ENCODE measurements at regions not wholly inside any gene's neighbourhood (a gene's known extent, or its start where the extent isn't known, plus 50 kb on each side); places are given as distances from the start of the nearest gene placed in this dataset.

GRCh38 chr6:91664327-91664959 is 1077.6 kb upstream of the MAP3K7 start:
- H3K4me2 ChIP-seq (ENCODE audit: control insufficient read depth, insufficient read depth): no peak overlapping the region
- H3K79me2 ChIP-seq (ENCODE audit: control insufficient read depth, insufficient read depth, low read length): no peaks in the 10 kb centered on the region
- FAIRE-seq (no peak), ATAC-seq (peak; percentile 86), DNase-seq (ENCODE audit: low read depth, low spot score) (peak; percentile 4)
- H3K9ac ChIP-seq (ENCODE audit: control insufficient read depth, insufficient read depth, low read length): no peak overlapping the region
- H3K27ac ChIP-seq (ENCODE audit: control insufficient read depth, insufficient read depth): no peak overlapping the region
- WGBS (ENCODE audit: insufficient coverage, insufficient replicate concordance, low lambda C conversion rate, missing lambda C conversion rate): 6% methylated on average over 2 of the region's 2 CpGs
- H3K36me3 ChIP-seq (ENCODE audit: control insufficient read depth in 2 of 2, insufficient read depth in 2 of 2, low read length in 1 of 2): no peaks in the 10 kb centered on the region
- H3K4me3 ChIP-seq: no peak overlapping the region
- ChIA-PET CTCF (no interaction called here), RAD21 (ENCODE audit: unreplicated experiment) (no interaction called here), POLR2A (no interaction called here), SMC1A (ENCODE audit: uncharacterized antibody, unreplicated experiment) (interaction anchor here (0.6 kb wide), 1 partner anchor 237 kb away, joined by 3 read pairs; no protein-coding TSS in a partner anchor)
- BruUV-seq (replicated peaks): no TSS peak
- H3K27me3 ChIP-seq (replicated peaks in 1 of 2; ENCODE audit: control insufficient read depth in 2 of 2, insufficient read depth in 2 of 2, low read length in 1 of 2): no peaks in the 10 kb centered on the region
- H3K4me1 ChIP-seq (ENCODE audit: control insufficient read depth, insufficient read depth, low read length): no peaks in the 10 kb centered on the region; the same call in 1 of the 2 replicates
- no peaks in the 10 kb centered on the region for H3K9me3 ChIP-seq (replicated peaks; ENCODE audit: control insufficient read depth, insufficient read depth, low read length)
- intact Hi-C loops (cut with micrococcal nuclease; ENCODE audit: unreplicated experiment): loop anchor here (5.0 kb wide), 1 partner anchor 182 kb away; no protein-coding TSS in a partner anchor
- H4K20me1 ChIP-seq (ENCODE audit: control insufficient read depth, insufficient read depth): no peaks in the 10 kb centered on the region
- no peak overlapping the region for H2AFZ ChIP-seq (ENCODE audit: control insufficient read depth, low read depth, low read length)
- in situ Hi-C loops (cut with MboI): no loop called here
- TF ChIP-seq PAX5 (IDR thresholded peaks at IDR 0.05; ENCODE audit: borderline replicate concordance, low read depth, low read length): no peak
- TF ChIP-seq BHLHE40 (IDR thresholded peaks at IDR 0.05; ENCODE audit: borderline replicate concordance in 1 of 2, low read depth in 2 of 2, low read length in 1 of 2): no peak
- TF ChIP-seq, protein P1, sequence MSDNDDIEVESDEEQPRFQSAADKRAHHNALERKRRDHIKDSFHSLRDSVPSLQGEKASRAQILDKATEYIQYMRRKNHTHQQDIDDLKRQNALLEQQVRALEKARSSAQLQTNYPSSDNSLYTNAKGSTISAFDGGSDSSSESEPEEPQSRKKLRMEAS (IDR thresholded peaks at IDR 0.05; ENCODE audit: low read depth, low read length): no peak
- no peak for TF ChIP-seq ZBED1 (IDR thresholded peaks at IDR 0.05; ENCODE audit: borderline replicate concordance)
- no peak for TF ChIP-seq SUZ12 (IDR thresholded peaks at IDR 0.05; ENCODE audit: unreplicated experiment)
- TF ChIP-seq CHD2 (IDR thresholded peaks at IDR 0.05; ENCODE audit: borderline replicate concordance, low read depth, low read length): no peak
- TF ChIP-seq, protein P2, sequence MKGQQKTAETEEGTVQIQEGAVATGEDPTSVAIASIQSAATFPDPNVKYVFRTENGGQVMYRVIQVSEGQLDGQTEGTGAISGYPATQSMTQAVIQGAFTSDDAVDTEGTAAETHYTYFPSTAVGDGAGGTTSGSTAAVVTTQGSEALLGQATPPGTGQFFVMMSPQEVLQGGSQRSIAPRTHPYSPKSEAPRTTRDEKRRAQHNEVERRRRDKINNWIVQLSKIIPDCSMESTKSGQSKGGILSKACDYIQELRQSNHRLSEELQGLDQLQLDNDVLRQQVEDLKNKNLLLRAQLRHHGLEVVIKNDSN (IDR thresholded peaks at IDR 0.05; ENCODE audit: borderline replicate concordance, extremely low read length, insufficient read depth, low read depth, low read length): no peak
- TF ChIP-seq, protein P3, sequence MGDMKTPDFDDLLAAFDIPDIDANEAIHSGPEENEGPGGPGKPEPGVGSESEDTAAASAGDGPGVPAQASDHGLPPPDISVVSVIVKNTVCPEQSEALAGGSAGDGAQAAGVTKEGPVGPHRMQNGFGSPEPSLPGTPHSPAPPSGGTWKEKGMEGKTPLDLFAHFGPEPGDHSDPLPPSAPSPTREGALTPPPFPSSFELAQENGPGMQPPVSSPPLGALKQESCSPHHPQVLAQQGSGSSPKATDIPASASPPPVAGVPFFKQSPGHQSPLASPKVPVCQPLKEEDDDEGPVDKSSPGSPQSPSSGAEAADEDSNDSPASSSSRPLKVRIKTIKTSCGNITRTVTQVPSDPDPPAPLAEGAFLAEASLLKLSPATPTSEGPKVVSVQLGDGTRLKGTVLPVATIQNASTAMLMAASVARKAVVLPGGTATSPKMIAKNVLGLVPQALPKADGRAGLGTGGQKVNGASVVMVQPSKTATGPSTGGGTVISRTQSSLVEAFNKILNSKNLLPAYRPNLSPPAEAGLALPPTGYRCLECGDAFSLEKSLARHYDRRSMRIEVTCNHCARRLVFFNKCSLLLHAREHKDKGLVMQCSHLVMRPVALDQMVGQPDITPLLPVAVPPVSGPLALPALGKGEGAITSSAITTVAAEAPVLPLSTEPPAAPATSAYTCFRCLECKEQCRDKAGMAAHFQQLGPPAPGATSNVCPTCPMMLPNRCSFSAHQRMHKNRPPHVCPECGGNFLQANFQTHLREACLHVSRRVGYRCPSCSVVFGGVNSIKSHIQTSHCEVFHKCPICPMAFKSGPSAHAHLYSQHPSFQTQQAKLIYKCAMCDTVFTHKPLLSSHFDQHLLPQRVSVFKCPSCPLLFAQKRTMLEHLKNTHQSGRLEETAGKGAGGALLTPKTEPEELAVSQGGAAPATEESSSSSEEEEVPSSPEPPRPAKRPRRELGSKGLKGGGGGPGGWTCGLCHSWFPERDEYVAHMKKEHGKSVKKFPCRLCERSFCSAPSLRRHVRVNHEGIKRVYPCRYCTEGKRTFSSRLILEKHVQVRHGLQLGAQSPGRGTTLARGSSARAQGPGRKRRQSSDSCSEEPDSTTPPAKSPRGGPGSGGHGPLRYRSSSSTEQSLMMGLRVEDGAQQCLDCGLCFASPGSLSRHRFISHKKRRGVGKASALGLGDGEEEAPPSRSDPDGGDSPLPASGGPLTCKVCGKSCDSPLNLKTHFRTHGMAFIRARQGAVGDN (IDR thresholded peaks at IDR 0.05): no peak
- TF ChIP-seq KDM1A (IDR thresholded peaks at IDR 0.05; ENCODE audit: borderline replicate concordance): no peak
- no peak for TF ChIP-seq RB1 (IDR thresholded peaks at IDR 0.05; ENCODE audit: borderline replicate concordance)
- TF ChIP-seq, protein P4, sequence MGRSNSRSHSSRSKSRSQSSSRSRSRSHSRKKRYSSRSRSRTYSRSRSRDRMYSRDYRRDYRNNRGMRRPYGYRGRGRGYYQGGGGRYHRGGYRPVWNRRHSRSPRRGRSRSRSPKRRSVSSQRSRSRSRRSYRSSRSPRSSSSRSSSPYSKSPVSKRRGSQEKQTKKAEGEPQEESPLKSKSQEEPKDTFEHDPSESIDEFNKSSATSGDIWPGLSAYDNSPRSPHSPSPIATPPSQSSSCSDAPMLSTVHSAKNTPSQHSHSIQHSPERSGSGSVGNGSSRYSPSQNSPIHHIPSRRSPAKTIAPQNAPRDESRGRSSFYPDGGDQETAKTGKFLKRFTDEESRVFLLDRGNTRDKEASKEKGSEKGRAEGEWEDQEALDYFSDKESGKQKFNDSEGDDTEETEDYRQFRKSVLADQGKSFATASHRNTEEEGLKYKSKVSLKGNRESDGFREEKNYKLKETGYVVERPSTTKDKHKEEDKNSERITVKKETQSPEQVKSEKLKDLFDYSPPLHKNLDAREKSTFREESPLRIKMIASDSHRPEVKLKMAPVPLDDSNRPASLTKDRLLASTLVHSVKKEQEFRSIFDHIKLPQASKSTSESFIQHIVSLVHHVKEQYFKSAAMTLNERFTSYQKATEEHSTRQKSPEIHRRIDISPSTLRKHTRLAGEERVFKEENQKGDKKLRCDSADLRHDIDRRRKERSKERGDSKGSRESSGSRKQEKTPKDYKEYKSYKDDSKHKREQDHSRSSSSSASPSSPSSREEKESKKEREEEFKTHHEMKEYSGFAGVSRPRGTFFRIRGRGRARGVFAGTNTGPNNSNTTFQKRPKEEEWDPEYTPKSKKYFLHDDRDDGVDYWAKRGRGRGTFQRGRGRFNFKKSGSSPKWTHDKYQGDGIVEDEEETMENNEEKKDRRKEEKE (IDR thresholded peaks at IDR 0.05): no peak
- peak; percentile 51; the same call in 1 of the 2 replicates for TF ChIP-seq RUNX3 (IDR thresholded peaks at IDR 0.05; ENCODE audit: low read length)
- TF ChIP-seq ETV6 (conservative IDR thresholded peaks at IDR 0.05 in 1 of 2, IDR thresholded peaks at IDR 0.05 in 1 of 2; ENCODE audit: borderline replicate concordance in 1 of 2, low read depth in 1 of 2): 0 out of 4 replicates have a peak, but pooled peaks of 1 of the 2 experiments have one; percentile 18

Data from GM12878 (cell line).